HepG2 (cell line): ENCODE measurements at regions not wholly inside any gene's neighbourhood (a gene's known extent, or its start where the extent isn't known, plus 50 kb on each side); places are given as distances from the start of the nearest gene placed in this dataset.

Source experiments
- GTF2F1 ChIP-seq: fragments of 150-350 bp; IDR thresholded peaks from 2 replicates; pipeline ENCODE4 v1.6.1; 2014; ENCODE audit warnings: low read length
- KLF13 ChIP-seq: sonication (generic); formaldehyde crosslinking; IDR thresholded peaks from 2 replicates; pipeline ENCODE4 v1.4.0; 2020; ENCODE audit warnings: mild to moderate bottlenecking, missing genetic modification reagents
- NR2F1 ChIP-seq, 2 experiments: fragments of 450-650 bp in 1 of 2; formaldehyde crosslinking in 1 of 2; IDR thresholded peaks; 2 replicates each; pipeline versions ENCODE4 v1.5.0 to v1.6.1; 2016 to 2020; ENCODE audit warnings: mild to moderate bottlenecking in 1 of 2, missing compliant biosample characterization in 1 of 2, missing genetic modification reagents in 1 of 2, moderate library complexity in 1 of 2
- POLR2A ChIP-seq, 2 experiments: IDR thresholded peaks; 2 replicates each; pipeline ENCODE4 v1.6.1; 2011; ENCODE audit warnings: low read depth in 2 of 2, low read length in 2 of 2, mild to moderate bottlenecking in 1 of 2, moderate library complexity in 1 of 2; ENCODE audit not compliant: insufficient read depth in 1 of 2
- RFX5 ChIP-seq: IDR thresholded peaks from 2 replicates; pipeline ENCODE4 v1.6.1; 2011; ENCODE audit warnings: low read depth, low read length, improper control_type of control experiment
- ZFYVE20 ChIP-seq: sonication (generic); formaldehyde crosslinking; IDR thresholded peaks from 2 replicates; pipeline ENCODE4 v1.8.0; 2023; ENCODE audit warnings: low read depth, mild to moderate bottlenecking, moderate library complexity, missing genetic modification reagents, borderline replicate concordance
- ZNF780A ChIP-seq: sonication (generic); formaldehyde crosslinking; IDR thresholded peaks from 2 replicates; pipeline ENCODE4 v1.8.0; 2022; ENCODE audit warnings: mild to moderate bottlenecking, missing genetic modification reagents, moderate library complexity
- TF ChIP-seq, protein P1 (sequence below), 2 experiments: sonication (generic) in 1 of 2; formaldehyde crosslinking in 1 of 2; IDR thresholded peaks; 2 replicates each; pipeline versions ENCODE4 v1.4.0 to v1.6.1; 2016 to 2020; ENCODE audit warnings: borderline replicate concordance in 1 of 2, low read depth in 1 of 2, mild to moderate bottlenecking in 1 of 2, missing genetic modification reagents in 1 of 2
- TF ChIP-seq, protein P2 (sequence below): sonication (generic); formaldehyde crosslinking; IDR thresholded peaks from 2 replicates; pipeline ENCODE4 v1.5.0; 2020; ENCODE audit warnings: mild to moderate bottlenecking, missing genetic modification reagents, moderate library complexity
- TF ChIP-seq, protein P3 (sequence below): sonication (generic); formaldehyde crosslinking; IDR thresholded peaks from 2 replicates; pipeline ENCODE4 v1.4.0; 2020; ENCODE audit warnings: missing genetic modification reagents

DNA sequence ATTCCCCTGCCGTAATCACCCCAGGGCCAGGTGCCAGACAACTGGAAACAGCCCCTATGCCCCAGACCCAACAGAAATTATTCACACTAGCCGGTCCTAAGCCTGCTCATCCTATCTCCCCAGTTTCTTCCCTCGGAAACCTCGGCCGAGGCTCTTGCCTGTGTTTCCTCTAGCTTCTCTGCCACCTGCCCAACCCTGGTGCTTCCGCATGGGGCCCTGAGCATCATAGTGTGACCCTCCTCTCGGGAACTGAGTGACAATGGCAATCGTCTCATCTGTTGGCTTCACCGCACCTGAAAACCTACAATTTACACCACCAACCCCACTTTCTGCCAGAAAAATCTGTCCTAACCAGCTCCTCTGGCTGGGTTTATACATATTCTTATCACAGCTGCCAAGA lies 257.3 kb downstream of the SOD2 start:
- TF ChIP-seq, protein P1, sequence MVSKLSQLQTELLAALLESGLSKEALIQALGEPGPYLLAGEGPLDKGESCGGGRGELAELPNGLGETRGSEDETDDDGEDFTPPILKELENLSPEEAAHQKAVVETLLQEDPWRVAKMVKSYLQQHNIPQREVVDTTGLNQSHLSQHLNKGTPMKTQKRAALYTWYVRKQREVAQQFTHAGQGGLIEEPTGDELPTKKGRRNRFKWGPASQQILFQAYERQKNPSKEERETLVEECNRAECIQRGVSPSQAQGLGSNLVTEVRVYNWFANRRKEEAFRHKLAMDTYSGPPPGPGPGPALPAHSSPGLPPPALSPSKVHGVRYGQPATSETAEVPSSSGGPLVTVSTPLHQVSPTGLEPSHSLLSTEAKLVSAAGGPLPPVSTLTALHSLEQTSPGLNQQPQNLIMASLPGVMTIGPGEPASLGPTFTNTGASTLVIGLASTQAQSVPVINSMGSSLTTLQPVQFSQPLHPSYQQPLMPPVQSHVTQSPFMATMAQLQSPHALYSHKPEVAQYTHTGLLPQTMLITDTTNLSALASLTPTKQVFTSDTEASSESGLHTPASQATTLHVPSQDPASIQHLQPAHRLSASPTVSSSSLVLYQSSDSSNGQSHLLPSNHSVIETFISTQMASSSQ (IDR thresholded peaks at IDR 0.05; ENCODE audit: low read depth): no peak
- TF ChIP-seq, protein P1 (CRISPR knock-in tag; IDR thresholded peaks at IDR 0.05; ENCODE audit: borderline replicate concordance): no peak
- TF ChIP-seq, protein P2, sequence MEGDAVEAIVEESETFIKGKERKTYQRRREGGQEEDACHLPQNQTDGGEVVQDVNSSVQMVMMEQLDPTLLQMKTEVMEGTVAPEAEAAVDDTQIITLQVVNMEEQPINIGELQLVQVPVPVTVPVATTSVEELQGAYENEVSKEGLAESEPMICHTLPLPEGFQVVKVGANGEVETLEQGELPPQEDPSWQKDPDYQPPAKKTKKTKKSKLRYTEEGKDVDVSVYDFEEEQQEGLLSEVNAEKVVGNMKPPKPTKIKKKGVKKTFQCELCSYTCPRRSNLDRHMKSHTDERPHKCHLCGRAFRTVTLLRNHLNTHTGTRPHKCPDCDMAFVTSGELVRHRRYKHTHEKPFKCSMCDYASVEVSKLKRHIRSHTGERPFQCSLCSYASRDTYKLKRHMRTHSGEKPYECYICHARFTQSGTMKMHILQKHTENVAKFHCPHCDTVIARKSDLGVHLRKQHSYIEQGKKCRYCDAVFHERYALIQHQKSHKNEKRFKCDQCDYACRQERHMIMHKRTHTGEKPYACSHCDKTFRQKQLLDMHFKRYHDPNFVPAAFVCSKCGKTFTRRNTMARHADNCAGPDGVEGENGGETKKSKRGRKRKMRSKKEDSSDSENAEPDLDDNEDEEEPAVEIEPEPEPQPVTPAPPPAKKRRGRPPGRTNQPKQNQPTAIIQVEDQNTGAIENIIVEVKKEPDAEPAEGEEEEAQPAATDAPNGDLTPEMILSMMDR (CRISPR knock-in tag): no peak
- TF ChIP-seq, protein P3, sequence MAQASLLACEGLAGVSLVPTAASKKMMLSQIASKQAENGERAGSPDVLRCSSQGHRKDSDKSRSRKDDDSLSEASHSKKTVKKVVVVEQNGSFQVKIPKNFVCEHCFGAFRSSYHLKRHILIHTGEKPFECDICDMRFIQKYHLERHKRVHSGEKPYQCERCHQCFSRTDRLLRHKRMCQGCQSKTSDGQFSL (CRISPR knock-in tag): no peak
- TF ChIP-seq RFX5: no peak
- no peak for TF ChIP-seq POLR2A (IDR thresholded peaks at IDR 0.05; ENCODE audit: insufficient read depth in 1 of 2, low read depth in 2 of 2, low read length in 2 of 2)
- TF ChIP-seq ZFYVE20 (CRISPR knock-in tag): no peak
- TF ChIP-seq GTF2F1: no peak
- no peak for TF ChIP-seq NR2F1 (CRISPR knock-in tag; IDR thresholded peaks at IDR 0.05)
- no peak for TF ChIP-seq KLF13
- TF ChIP-seq ZNF780A (CRISPR knock-in tag): no peak
